Panc1 (cell line): ENCODE measurements at regions not wholly inside any gene's neighbourhood (a gene's known extent, or its start where the extent isn't known, plus 50 kb on each side); places are given as distances from the start of the nearest gene placed in this dataset.
"Not testable (repeated sequence)": the region's sequence is repeated elsewhere in the genome, so short reads cannot be mapped to it uniquely, and the experiment has no call there.

Experiments
- ATAC-seq: fragments of 200-7000 bp; cut with Tn5 transposase; 2 replicates; pipeline ENCODE4 v1.9.1; 2020; ENCODE audit warnings: mild to moderate bottlenecking, moderate library complexity
- BruUV-seq: library from RNA; stranded (reverse); fragments of 400-500 nt; replicated peaks from 2 replicates; lab custom pipeline; 2021; lab: Mats Ljungman, UMichigan
- CTCF ChIA-PET: fragments of 300-600 bp; sonication (Branson Sonifier 250); formaldehyde crosslinking; loops from one replicate; lab custom pipeline; 2022; ENCODE audit warnings: antibody characterized with exemption; lab: Charles Lee
- POLR2A ChIA-PET: fragments of 300-600 bp; sonication (Branson Sonifier 250); formaldehyde crosslinking; loops from one replicate; lab custom pipeline; 2022; ENCODE audit warnings: antibody characterized with exemption; lab: Charles Lee
- DNase-seq: peaks from one replicate; pipeline ENCODE4 v3.0.0-alpha.2; 2010; ENCODE audit warnings: low read depth, low spot score
- H3K27ac ChIP-seq: 2 replicates; pipeline ENCODE4 v1.5.1; 2011; ENCODE audit warnings: mild to moderate bottlenecking, low read length, inconsistent platforms
- H3K27me3 ChIP-seq: fragments of 200-500 bp; sonication (Bioruptor generic); 2 replicates; pipeline ENCODE4 v1.6.0; 2014; ENCODE audit warnings: low read length, inconsistent platforms; ENCODE audit not compliant: control insufficient read depth, insufficient read depth
- H3K36me3 ChIP-seq: fragments of 200-500 bp; sonication (Bioruptor generic); 2 replicates; pipeline ENCODE4 v1.5.1; 2014; ENCODE audit warnings: inconsistent platforms, mild to moderate bottlenecking, low read length, moderate library complexity; ENCODE audit not compliant: control insufficient read depth, insufficient read depth
- H3K4me1 ChIP-seq: 2 replicates; pipeline ENCODE4 v1.5.1; 2011; ENCODE audit warnings: inconsistent platforms, mild to moderate bottlenecking, low read length, moderate library complexity; ENCODE audit not compliant: control insufficient read depth, insufficient read depth
- H3K4me3 ChIP-seq, 2 experiments: 2 replicates each; pipeline ENCODE4 v1.5.1; 2011 to 2012; ENCODE audit warnings: low read depth in 2 of 2, low read length in 2 of 2, mild to moderate bottlenecking in 2 of 2, inconsistent platforms in 1 of 2, moderate library complexity in 1 of 2
- H3K9me3 ChIP-seq: fragments of 200-500 bp; sonication (Bioruptor generic); 2 replicates; pipeline ENCODE4 v1.5.1; 2014; ENCODE audit warnings: low read depth, mild to moderate bottlenecking, inconsistent platforms, low read length, moderate library complexity; ENCODE audit not compliant: control insufficient read depth, insufficient read depth
- POLR2AphosphoS5 ChIP-seq: IDR thresholded peaks from 2 replicates; pipeline ENCODE4 v1.6.1; 2012; ENCODE audit warnings: mild to moderate bottlenecking, low read depth, low read length, moderate library complexity
- SIN3A ChIP-seq: IDR thresholded peaks from 2 replicates; pipeline ENCODE4 v1.6.1; 2012; ENCODE audit warnings: low read depth, mild to moderate bottlenecking, low read length, moderate library complexity, borderline replicate concordance; ENCODE audit not compliant: insufficient read depth
- TCF7L2 ChIP-seq: IDR thresholded peaks from 2 replicates; pipeline ENCODE4 v1.6.1; 2011; ENCODE audit warnings: mild to moderate bottlenecking, low read depth, low read length, inconsistent platforms
- in situ Hi-C: cut with HindIII; loops from 2 replicates; pipeline ENCODE4 v1.10.0; 2016; ENCODE audit warnings: low sequenced_read_pairs, low pct_unique_long_range_greater_than_20kb
- intact Hi-C: fragments of 100-400 bp; cut with micrococcal nuclease; formaldehyde crosslinking; loops from one replicate; pipeline ENCODE4 v1.10.0; 2022; ENCODE audit not compliant: unreplicated experiment
- TF ChIP-seq, protein P1 (sequence below): fragments of 450-650 bp; IDR thresholded peaks from 2 replicates; pipeline ENCODE4 v1.5.1; 2017; ENCODE audit warnings: mild to moderate bottlenecking
- TF ChIP-seq, protein P2 (sequence below), 2 experiments: IDR thresholded peaks; 2 replicates each; pipeline ENCODE4 v1.6.1; 2011 to 2012; ENCODE audit warnings: low read depth in 2 of 2, control low read depth in 1 of 2, low read length in 1 of 2, mild to moderate bottlenecking in 1 of 2, moderate library complexity in 1 of 2; ENCODE audit not compliant: insufficient read depth in 1 of 2

DNA sequence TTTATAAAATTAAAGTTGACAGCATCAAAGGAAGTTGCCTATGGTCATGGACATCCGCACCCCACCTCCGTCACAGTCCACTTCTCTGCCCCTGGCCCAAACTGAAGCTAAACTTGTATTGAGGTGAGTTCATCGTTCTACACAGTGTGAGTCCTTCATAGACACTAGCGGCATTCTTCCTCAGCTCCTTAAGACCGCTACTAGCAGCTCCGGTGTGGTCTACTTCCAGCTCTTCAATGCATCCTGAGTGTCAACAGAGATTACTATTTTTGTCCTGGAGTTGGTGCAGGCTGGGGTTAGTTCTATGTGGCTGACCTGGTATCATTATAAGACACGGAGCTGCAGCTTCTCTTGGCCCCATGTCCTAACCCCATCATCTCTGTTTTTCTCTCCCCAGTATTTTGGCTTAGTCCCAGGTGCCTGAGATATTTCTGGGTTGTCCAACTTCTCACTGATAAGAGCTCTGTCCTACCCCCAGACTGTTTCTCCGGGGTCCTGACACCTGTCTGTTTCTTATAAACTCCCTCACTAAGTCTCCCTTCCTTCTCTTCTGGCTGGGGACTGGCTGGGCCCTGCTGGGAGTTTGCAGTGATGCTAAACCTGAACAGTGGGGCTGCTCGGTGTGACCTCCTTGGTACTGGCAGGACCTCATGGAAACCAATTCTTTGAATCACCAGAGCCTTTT is 169.2 kb upstream of the ATP10A start:
- TF ChIP-seq, protein P1, sequence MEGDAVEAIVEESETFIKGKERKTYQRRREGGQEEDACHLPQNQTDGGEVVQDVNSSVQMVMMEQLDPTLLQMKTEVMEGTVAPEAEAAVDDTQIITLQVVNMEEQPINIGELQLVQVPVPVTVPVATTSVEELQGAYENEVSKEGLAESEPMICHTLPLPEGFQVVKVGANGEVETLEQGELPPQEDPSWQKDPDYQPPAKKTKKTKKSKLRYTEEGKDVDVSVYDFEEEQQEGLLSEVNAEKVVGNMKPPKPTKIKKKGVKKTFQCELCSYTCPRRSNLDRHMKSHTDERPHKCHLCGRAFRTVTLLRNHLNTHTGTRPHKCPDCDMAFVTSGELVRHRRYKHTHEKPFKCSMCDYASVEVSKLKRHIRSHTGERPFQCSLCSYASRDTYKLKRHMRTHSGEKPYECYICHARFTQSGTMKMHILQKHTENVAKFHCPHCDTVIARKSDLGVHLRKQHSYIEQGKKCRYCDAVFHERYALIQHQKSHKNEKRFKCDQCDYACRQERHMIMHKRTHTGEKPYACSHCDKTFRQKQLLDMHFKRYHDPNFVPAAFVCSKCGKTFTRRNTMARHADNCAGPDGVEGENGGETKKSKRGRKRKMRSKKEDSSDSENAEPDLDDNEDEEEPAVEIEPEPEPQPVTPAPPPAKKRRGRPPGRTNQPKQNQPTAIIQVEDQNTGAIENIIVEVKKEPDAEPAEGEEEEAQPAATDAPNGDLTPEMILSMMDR: no peak
- TF ChIP-seq SIN3A (no peak), TCF7L2 (no peak), POLR2AphosphoS5 (no peak)
- TF ChIP-seq, protein P2, sequence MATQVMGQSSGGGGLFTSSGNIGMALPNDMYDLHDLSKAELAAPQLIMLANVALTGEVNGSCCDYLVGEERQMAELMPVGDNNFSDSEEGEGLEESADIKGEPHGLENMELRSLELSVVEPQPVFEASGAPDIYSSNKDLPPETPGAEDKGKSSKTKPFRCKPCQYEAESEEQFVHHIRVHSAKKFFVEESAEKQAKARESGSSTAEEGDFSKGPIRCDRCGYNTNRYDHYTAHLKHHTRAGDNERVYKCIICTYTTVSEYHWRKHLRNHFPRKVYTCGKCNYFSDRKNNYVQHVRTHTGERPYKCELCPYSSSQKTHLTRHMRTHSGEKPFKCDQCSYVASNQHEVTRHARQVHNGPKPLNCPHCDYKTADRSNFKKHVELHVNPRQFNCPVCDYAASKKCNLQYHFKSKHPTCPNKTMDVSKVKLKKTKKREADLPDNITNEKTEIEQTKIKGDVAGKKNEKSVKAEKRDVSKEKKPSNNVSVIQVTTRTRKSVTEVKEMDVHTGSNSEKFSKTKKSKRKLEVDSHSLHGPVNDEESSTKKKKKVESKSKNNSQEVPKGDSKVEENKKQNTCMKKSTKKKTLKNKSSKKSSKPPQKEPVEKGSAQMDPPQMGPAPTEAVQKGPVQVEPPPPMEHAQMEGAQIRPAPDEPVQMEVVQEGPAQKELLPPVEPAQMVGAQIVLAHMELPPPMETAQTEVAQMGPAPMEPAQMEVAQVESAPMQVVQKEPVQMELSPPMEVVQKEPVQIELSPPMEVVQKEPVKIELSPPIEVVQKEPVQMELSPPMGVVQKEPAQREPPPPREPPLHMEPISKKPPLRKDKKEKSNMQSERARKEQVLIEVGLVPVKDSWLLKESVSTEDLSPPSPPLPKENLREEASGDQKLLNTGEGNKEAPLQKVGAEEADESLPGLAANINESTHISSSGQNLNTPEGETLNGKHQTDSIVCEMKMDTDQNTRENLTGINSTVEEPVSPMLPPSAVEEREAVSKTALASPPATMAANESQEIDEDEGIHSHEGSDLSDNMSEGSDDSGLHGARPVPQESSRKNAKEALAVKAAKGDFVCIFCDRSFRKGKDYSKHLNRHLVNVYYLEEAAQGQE (IDR thresholded peaks at IDR 0.05; ENCODE audit: insufficient read depth in 1 of 2, low read depth in 2 of 2, low read length in 1 of 2): no peak
- no peak for DNase-seq
- Histone ChIP-seq H3K9me3 (no peaks in the 10 kb centered on the region), H3K4me1 (no peaks in the 10 kb centered on the region), H3K27me3 (no peaks in the 10 kb centered on the region), H3K27ac (no peak overlapping the region), H3K4me3 (no peak overlapping the region), H3K36me3 (no peaks in the 10 kb centered on the region)
- ATAC-seq: no peak
- in situ Hi-C loops: no loop called here
- BruUV-seq: no TSS peak
- ChIA-PET CTCF (no interaction called here), POLR2A (no interaction called here)
- intact Hi-C loops: no loop called here

DNA sequence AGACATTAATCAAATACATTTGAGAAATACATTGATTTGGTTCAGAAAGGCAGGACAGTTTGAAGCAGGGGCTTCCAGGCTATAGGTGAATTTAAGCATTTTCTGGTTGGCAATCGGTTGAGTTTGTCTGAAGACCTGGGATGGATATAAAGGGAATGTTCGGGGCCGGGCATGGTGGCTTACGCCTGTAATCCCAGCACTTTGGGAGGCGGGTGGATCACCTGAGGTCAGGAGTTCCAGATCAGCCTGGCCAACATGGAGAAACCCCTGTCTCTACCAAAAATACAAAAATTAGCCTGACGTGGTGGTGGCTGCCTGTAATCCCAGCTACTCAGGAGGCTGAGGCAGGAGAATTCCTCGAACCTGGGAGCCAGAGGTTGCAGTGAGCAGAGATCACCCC is 166.5 kb upstream of the ATP10A start:
- H3K36me3 ChIP-seq, DNase-seq, H3K4me3 ChIP-seq, in situ Hi-C loops, CTCF ChIA-PET, H3K27me3 ChIP-seq, ATAC-seq, H3K4me1 ChIP-seq, BruUV-seq, intact Hi-C loops, H3K9me3 ChIP-seq, H3K27ac ChIP-seq, POLR2A ChIA-PET: not testable (repeated sequence)

DNA sequence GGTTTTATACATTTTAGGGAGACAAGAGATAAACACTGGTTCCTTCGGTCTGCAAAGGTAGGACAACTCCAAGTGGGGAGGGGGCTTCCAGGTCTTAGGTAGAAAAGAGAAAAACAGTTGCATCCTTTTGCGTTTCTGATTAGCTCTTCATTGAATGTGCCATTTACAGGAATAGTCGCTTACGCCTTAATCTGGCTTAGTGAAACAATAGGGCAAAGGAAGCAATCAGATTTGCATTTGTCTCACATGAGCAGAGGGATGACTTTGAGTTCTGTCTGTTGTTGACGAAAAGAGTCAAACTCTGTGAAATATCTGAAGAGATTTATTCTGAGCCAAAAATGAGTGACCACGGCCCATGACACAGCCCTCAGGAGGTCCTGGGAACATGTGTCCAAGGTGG is 166.0 kb upstream of the ATP10A start:
- no peak overlapping the region for H3K4me3 ChIP-seq
- in situ Hi-C loops (no loop called here), intact Hi-C loops (no loop called here)
- BruUV-seq: no TSS peak
- ChIA-PET POLR2A (no interaction called here), CTCF (no interaction called here)
- no peaks in the 10 kb centered on the region for H3K36me3 ChIP-seq
- no peaks in the 10 kb centered on the region for H3K9me3 ChIP-seq
- no peak for ATAC-seq
- no peak overlapping the region for H3K27ac ChIP-seq
- no peak for DNase-seq
- no peaks in the 10 kb centered on the region for H3K4me1 ChIP-seq
- TF ChIP-seq SIN3A: no peak
- TF ChIP-seq POLR2AphosphoS5: no peak
- no peak for TF ChIP-seq TCF7L2
- TF ChIP-seq, protein P1: no peak
- TF ChIP-seq, protein P2 (IDR thresholded peaks at IDR 0.05; ENCODE audit: insufficient read depth in 1 of 2, low read depth in 2 of 2, low read length in 1 of 2): no peak
- H3K27me3 ChIP-seq: no peaks in the 10 kb centered on the region
